GM11168 (cell line): ENCODE measurements at regions not wholly inside any gene's neighbourhood (a gene's known extent, or its start where the extent isn't known, plus 50 kb on each side); places are given as distances from the start of the nearest gene placed in this dataset.
"Not testable (repeated sequence)": the region's sequence is repeated elsewhere in the genome, so short reads cannot be mapped to it uniquely, and the experiment has no call there.

Experiments used
- in situ Hi-C: fragments of 300-500 bp; cut with MboI; formaldehyde crosslinking; loops from one replicate; pipeline ENCODE4 v1.12.0; 2022; ENCODE audit warnings: low sequenced_read_pairs; ENCODE audit not compliant: unreplicated experiment

DNA sequence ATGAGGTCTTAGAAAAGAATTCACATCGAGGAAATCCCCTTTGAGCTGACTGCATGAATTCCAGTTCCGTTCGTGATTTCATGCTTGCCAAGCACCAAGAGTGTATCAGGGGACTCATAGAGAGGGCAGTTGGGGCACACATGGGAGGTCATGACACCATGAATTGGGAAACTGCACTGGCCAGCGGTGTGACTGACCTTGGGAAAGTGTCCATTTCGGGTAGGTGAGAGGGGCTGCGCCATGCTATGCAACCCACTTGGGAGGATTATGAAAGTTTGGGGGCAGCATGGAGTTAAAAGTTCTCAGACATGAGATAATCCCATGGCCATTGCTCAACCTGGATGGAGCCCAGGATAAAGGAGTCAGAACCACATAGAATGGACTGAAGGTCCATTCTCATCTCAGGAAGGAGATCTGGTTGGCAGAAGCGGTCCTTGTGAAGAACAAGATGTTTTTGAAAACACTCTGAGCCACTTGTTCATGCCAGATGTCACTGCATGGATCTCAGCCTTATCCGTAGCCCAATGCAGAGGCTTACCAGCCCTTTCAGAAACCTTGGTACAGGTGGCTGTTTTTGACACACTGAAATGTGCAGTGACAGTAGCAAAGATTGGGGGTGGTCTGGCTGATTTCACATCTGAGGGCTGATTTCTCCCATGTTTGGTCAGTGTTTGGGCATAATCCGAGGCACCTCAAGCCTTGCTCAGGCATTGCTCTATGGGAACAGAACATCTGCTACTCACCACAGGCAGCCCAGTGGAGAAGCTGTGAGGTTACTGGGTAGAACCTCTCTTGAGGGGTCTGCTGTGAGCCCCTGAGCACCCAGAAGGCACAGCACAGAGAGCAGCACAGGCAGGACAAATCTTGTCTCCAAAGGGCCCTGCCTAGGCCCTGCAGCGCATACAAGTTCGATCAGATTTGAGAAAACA lies 252.3 kb downstream of the CXCL12 start:
- in situ Hi-C loops = no loop called here

DNA sequence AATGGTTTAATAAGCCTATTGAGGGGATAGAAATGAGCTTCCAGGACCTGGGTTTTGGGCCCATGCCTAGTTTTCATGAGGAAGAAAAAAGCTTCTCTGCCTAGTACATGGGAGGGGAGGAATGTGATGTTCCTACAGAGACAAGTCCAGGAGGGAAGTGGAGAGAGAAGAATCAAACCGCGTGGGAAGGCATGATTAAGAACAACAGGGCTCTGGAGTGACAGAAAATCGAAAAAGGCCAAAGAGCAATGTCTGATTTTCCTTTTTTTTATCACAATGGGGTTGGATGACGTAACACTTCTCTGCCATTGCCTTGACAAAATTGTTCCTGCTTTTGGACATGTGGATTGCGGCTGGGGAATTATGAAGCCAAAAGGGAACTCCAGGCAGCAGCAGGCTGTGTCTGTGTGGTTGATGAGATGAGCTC lies 258.6 kb downstream of the CXCL12 start:
- in situ Hi-C loops = no loop called here

DNA sequence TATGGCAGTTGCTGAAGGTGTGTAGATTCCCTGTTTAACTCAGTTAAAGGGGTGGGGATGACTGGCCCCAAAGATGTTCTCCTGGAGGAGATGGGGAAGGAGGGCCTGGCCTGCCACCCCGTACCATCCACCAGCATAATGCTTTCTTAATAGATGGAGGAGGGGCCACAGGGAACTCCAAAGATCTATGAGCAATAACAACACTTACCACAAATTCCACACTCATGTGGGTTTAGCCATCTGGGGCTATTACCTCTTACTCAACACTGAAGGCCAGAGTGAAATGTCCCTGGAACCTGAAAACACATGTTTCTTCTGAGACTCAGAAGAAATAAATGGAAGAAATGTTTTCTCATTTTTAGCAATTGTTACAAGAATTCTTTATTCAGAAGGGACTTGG lies 259.0 kb downstream of the CXCL12 start:
- in situ Hi-C loops = no loop called here

- in situ Hi-C loops = no loop called here
Measured at GRCh38 chr10:44118500-44118899, 266.4 kb downstream of the CXCL12 start.

DNA sequence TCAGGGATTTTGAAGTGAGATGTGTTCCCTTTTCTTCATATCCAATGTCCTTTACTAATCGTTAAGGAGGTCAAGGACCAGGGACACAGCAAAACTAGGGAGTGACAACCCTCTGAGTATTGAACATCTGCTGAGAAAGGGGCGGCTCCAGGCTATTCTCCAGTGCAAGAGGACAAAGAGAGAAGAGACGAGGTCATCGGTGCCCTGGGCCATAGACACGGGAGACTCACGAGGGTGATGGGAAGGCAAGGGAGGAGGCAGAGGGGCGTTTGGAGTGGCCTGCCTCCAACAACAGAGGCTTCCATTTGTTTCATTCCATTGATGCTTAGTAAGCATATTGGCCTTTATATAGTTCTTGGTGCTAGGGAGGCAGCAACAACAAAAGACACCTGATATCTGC lies 268.4 kb downstream of the CXCL12 start:
- in situ Hi-C loops = no loop called here

- in situ Hi-C loops = no loop called here
Measured at GRCh38 chr10:44115516-44115915, 269.4 kb downstream of the CXCL12 start.

DNA sequence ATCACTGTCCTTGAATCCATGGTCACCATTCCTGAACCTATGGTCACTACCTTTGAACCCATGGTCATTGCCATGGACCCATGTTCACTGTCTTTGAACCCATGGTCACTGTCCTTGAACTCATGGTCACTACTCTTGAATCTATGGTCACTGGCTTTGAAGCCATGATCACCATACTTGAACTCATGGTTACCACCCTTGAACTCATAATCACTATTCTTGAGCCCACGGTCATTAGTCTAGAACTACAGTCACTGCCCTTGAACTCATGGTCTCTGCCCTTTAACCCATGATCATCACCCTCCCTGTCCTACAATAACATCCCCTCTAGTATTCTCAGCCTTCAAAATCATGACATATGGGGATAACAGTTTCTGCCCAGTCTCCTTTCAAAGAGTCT lies 270.5 kb downstream of the CXCL12 start:
- in situ Hi-C loops = no loop called here

DNA sequence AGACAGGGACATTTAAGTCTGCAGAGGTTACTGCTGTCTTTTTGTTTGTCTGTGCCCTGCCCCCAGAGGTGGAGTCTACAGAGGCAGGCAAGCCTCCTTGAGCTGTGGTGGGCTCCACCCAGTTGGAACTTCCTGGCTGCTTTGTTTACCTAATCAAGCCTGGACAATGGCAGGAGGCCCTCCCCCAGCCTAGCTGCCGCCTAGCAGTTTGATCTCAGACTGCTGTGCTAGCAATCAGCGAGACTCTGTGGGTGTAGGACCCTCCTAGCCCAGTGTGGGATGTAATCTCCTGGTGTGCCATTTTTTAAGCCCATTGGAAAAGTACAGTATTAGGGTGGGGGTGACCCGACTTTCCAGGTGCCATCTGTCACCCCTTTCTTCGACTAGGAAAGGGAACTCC lies 272.6 kb downstream of the CXCL12 start:
- in situ Hi-C loops = not testable (repeated sequence)

GRCh38 chr10:44105696-44106095 lies 279.2 kb downstream of the CXCL12 start:
- in situ Hi-C loops = loop anchor here (10.0 kb wide), 1 partner anchor 199 kb away; no protein-coding TSS in a partner anchor

- in situ Hi-C loops = loop anchor here (10.0 kb wide), 1 partner anchor 202 kb away; no protein-coding TSS in a partner anchor
Measured at GRCh38 chr10:44102726-44103255, 282.1 kb downstream of the CXCL12 start.

- in situ Hi-C loops = loop anchor here (10.0 kb wide), 1 partner anchor 204 kb away; no protein-coding TSS in a partner anchor
Measured at GRCh38 chr10:44101082-44101481, 283.8 kb downstream of the CXCL12 start.

DNA sequence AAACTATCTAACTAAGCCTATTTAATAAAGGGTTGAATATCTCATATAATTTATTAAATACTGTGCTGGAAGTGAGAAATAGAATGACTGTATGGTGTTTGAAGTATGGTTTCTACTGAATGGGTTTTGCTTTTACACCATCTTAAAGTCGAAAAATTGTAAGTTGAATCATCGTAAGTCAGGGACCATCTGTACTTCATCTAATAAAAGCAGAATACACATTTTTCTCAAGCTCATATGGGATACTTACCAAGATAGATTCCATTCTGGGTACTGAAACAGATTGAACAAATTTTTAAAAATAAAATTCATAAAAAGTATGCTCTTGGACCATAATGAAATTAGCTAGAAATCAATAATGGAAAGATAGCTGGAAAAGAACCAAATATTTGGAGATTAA lies 285.4 kb downstream of the CXCL12 start:
- in situ Hi-C loops = no loop called here

- in situ Hi-C loops = not testable (repeated sequence)
Measured at GRCh38 chr10:44096217-44096616, 288.7 kb downstream of the CXCL12 start.

GRCh38 chr10:44089671-44090070 lies 295.2 kb downstream of the CXCL12 start:
- in situ Hi-C loops = no loop called here

GRCh38 chr10:44087403-44087802 lies 297.5 kb downstream of the CXCL12 start:
- in situ Hi-C loops = no loop called here

GRCh38 chr10:44083719-44084400 lies 301.0 kb downstream of the CXCL12 start:
- in situ Hi-C loops = no loop called here

DNA sequence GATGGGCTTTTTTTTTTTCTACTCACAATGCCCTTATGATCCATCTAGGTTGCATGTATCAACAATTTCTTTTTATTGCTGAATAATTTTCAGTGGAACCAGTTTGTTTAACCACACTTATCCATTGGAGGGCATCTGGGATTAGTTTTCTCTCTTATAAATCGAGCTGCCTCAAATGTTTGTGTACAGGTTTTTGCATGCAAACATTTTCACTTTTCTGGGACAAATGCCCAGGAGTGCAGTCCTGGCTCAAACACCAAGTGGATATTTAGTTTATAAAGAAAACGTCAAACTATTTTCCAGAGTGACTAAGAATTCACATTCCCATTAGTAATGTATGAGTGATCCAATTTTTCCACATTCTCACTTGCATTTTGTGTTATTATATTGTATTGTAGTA lies 313.4 kb downstream of the CXCL12 start:
- in situ Hi-C loops = no loop called here

GRCh38 chr10:44070282-44070681 lies 314.6 kb downstream of the CXCL12 start:
- in situ Hi-C loops = no loop called here

DNA sequence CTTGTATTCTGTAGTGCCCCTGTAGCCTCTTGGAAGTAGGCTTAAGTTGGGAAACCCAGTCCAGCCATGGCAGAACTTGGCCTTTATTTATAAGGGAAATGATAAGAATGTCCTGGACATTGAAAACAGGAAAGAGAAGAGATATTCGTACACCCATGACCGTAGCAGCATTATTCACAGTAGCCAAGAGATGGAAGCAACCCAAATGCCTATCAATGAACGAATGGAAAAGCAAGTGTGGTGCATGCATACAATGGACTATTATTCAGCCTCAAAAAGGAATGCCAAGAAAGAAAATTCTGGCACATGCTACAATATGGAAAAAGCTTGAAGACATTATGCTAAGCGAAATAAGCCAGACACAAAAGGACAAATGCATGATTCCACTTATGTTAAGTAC lies 315.3 kb downstream of the CXCL12 start:
- in situ Hi-C loops = no loop called here

GRCh38 chr10:44068716-44069482 lies 316.0 kb downstream of the CXCL12 start:
- in situ Hi-C loops = no loop called here
